HG03039 (cell line): ENCODE measurements at regions not wholly inside any gene's neighbourhood (a gene's known extent, or its start where the extent isn't known, plus 50 kb on each side); places are given as distances from the start of the nearest gene placed in this dataset.

Source experiments
- ATAC-seq: cut with Tn5 transposase; IDR thresholded peaks from one replicate; pipeline ENCODE4 v1.9.1; 2021; ENCODE audit warnings: mild to moderate bottlenecking, moderate library complexity; ENCODE audit not compliant: unreplicated experiment

GRCh38 chr3:161987933-161988332, 491.3 kb downstream of the OTOL1 start:
- no peak for ATAC-seq

DNA sequence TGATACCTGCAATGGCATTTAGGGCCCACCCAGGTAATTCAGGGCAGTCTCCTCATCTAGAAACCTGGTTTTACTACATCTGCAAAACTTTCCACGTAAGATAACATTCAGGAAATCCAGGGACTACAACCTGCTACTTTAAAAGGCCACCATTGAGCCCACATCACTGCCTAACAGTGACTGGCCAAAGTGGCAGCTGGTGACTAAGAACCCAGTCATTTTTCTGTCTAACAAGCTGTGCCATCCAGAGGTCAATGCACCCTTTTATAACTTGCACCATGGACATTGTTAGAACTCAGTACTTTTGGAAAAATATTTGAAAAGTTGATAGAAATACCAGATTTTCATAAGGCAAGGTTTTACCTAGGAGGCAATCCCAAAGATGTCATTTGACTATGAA, 492.4 kb downstream of the OTOL1 start:
- ATAC-seq: no peak

GRCh38 chr3:161990036-161990435, 493.4 kb downstream of the OTOL1 start:
- no peak for ATAC-seq

GRCh38 chr3:161991901-161992540, 495.4 kb downstream of the OTOL1 start:
- ATAC-seq: no peak

- ATAC-seq: no peak
These were observed 503.2 kb downstream of the OTOL1 start for GRCh38 chr3:161999846-162000245.

- ATAC-seq: no peak
These were observed 511.1 kb downstream of the OTOL1 start for GRCh38 chr3:162007722-162008121.

- ATAC-seq: no peak
These were observed 516.0 kb downstream of the OTOL1 start for GRCh38 chr3:162012633-162013032.

DNA sequence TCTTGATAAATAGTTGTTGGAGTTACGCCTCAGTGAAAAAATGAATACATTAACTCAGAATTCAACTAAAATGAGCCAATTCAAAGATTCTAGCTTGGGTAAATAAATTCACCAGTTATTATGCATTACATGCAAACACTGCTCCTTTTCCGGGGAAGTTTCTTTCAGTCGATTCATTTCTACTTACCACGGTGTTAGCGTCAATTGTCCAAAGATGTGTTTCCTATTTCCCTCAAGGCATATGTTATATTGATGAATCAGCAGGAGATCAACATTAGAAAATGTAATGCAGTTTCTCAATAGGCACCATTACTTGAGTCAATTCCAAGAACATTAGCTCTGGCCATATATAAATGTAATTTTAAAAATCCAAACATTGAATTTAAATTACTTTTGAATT, 517.7 kb downstream of the OTOL1 start:
- ATAC-seq: no peak

- ATAC-seq: no peak
These were observed 519.2 kb downstream of the OTOL1 start for GRCh38 chr3:162015856-162016255.

- no peak for ATAC-seq
These were observed 523.2 kb downstream of the OTOL1 start for GRCh38 chr3:162019817-162020216.

GRCh38 chr3:162021206-162021605, 524.6 kb downstream of the OTOL1 start:
- ATAC-seq: no peak

DNA sequence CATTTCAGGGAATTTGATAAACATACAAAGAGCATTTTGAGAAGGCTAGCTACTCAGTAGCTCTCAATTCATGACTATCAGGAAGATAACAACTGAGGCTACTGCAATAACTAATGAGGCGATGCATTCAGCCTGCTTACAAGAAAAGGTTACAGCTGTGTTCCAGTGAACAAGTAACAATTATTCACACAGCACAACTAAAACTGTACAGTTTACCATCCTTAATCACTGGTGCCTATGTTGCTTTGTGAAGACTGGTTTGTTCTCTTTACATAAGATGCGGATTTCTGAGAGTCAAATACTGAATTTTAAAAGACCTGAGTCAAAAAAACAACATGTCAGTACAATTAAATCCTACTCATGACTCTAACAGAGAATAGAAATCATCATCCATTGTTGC, 526.3 kb downstream of the OTOL1 start:
- ATAC-seq: no peak

- ATAC-seq: no peak
These were observed 533.1 kb downstream of the OTOL1 start for GRCh38 chr3:162029736-162030135.

GRCh38 chr3:162034368-162034767, 537.8 kb downstream of the OTOL1 start:
- no peak for ATAC-seq

DNA sequence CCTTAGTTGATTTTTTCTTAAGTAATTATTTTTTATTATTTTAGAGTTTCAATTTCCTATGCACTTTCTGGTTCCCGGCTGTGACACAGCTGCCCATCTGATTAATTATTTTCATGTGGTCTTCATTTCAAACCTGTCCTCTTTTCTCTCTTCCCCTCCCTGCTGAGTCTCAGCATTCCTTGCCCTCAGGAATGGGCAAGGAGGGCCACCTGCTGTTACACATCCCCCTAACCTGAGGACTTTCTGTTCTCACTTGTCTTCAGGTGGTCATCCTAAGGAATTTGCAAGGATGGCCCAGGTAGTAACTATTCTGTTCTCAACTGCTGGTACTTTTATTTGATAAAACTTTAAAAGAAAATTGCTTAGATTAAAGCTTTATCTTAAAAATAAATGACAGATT, 545.0 kb downstream of the OTOL1 start:
- no peak for ATAC-seq

GRCh38 chr3:162052636-162053035, 556.0 kb downstream of the OTOL1 start:
- ATAC-seq: no peak

DNA sequence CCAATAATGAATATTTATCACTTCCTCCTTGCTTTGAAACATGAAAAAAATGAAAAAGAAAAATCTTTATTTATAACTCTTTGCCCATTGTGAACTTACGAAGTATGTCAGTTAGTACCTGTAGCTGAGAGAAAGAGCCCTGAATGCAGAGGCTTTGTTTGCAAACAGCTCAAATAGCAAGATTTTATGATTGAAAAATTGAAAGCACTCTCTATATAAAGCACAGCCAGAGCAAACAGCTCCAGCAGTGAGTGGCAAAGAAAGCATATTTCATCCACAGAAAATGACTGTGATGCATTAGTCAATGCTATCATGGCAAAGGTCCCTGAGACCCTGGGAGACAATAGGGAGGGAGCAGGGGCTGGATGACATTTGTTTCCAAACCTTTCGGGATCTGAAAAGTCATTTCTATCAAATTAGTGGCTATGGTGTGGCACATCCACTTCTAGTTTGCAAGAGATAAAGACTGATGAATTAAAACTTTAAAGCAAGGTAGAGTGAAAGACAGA, 576.1 kb downstream of the OTOL1 start:
- no peak for ATAC-seq

DNA sequence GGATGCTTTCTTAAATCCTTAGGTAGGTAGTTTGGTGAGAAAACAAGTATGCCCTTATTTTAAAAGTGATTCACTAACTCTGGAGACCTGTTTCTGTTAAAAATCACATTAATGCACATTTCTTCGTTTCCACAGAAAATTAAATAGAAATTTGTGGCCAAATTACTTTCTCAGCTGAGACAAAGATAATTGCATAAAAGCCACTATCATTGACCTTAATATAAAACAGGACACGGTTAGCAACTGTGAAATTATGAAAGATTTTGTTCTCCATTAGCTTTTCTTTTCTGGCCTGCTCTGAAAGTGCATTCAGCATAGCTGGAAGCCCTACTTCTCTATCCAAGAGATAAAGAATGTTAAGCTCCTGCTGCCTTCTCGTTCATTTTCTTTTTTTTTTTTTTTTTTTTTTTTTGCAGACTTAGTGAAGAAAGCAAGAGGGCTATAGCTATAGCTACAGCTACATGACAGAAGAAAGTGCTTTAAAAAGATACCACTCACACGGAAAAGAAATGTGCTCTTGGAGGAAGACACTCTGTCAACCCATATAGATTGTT, 576.9 kb downstream of the OTOL1 start:
- no peak for ATAC-seq

GRCh38 chr3:162077108-162077507, 580.5 kb downstream of the OTOL1 start:
- no peak for ATAC-seq

GRCh38 chr3:162082516-162082915, 585.9 kb downstream of the OTOL1 start:
- no peak for ATAC-seq

- ATAC-seq: no peak
These were observed 590.8 kb downstream of the OTOL1 start for GRCh38 chr3:162087361-162087760.

GRCh38 chr3:162092751-162093150, 596.1 kb downstream of the OTOL1 start:
- ATAC-seq: no peak

DNA sequence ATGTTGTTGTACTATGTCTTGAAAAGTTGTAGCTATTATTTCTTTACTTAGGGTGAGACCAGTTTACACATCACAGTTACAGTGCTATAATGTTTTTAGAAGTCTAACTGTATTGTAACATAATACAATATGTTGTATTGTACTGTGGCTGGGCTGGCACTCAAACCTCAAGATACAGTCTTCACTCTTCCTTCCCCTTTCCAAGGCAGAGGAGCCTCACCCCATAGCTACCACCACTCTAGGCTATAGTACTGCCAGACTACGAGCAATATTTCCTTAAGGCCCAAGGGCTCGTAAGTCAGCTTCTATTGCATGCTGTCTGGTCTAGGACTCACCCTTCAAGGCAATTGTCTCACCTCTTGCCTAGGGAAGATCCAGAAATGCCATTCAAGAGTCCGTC, 597.7 kb downstream of the OTOL1 start:
- ATAC-seq: no peak
